ENCODE measurements at regions not wholly inside any gene's neighbourhood (a gene's known extent, or its start where the extent isn't known, plus 50 kb on each side); places are given as distances from the start of the nearest gene placed in this dataset.
"Not testable (repeated sequence)": the region's sequence is repeated elsewhere in the genome, so short reads cannot be mapped to it uniquely, and the experiment has no call there.

DNA sequence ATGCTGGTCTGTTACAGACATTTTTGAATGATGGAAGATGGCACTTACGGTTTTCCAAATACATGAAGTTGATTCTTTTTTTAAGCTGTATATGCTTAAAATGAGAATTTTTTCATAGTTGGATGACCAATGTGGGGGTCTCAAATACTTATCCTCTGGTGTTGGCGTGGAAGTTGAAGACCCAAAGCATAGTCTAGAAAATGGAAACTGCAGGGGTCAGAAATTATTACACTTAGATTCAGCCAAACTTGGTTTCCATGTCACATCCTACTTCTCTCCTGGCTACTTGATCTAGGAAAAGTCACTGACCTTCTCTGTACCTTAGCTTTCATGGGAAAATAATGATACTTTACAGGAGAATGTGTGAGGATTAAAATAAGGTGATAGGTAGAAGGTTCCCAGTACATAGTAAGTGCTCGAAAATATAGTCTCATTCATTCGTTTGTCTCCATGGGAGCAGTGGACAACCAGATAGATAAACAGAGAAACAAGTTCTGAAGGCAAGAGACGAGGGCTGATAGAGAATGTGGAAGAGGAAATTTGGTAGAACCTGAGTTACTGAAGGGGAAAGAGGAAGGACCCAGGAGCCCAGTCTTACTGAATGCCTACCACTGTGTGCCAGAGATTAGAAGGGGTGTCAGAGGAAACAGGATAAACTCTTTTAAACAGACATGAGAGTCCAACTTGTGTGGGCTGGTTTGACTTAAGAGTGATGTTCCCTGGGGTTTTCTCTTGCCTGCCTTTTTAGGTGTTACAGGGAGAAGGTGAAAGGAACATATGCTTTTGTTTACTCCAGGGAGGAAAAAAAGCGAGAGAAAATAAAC, 560.3 kb upstream of the KLF4 start:
- DNase-seq = no peak

DNA sequence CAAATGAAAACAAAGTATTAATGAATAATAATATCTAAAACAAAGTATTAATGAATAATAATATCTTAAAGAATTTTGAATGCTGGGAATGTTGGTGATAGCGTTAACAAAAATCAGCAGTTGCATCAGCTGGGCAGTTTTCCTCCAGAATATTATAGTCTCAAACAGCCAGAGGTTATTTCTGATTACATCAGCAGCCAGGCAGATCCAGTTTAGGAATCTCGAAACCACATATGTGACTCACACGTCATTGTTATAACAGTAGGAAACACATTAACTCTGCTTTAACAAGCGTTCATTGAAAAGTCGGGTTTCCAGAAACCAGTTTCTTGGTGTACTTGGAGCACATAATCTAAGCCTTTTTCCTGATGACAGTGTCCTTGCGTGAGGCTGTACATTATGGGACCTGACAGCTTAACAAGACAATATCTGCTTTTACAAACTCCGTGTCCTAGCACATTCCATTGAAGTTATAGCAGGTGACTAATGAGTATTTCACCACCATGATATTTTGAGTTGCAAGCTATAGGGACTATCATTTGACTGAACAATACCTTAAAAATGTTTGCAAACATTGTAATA, 559.5 kb upstream of the KLF4 start:
- DNase-seq = no peak

DNA sequence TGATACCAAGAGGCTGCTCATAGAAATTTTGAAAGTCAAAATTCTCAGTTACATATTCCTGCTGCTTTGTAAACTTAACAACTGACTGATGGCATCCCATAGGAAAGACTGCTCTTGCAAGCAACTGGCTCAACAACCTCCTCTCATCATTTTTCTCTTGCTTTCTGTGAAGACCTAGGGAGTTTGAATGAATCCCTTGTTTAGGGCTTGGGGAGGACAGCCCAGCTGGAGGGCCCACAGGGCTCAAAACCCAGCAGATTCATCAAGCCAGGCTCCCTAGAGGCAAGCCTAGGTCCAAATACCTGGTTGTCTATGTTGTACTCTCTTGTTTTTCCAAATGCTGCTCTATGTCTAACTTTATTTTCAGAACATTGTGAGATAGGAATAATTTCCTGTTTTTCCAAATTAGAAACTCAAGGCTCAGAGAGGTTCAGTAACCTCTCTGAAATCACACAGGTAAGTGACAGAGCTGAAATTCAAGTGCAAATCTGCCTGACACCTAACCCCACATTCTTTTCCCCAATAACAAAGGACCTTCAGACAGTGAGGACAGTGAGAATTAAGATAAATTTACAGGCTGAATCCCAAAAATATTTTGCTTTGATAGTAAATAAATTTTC, 558.9 kb upstream of the KLF4 start:
- no peak for DNase-seq

DNA sequence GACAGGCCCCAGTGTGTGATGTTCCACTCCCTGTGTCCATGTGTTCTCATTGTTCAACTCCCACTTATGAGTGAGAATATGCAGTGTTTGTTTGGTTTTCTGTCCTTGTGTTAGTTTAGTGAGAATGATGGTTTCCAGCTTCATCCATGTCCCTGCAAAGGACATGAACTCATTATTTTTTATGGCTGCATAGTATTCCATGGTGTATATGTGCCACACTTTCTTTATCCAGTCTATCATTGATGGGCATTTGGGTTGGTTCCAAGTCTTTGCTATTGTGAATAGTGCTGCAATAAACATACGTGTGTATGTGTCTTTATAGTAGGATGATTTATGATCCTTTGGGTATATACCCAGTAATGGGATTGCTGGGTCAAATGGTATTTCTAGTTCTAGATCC, 558.2 kb upstream of the KLF4 start:
- DNase-seq = not testable (repeated sequence)

DNA sequence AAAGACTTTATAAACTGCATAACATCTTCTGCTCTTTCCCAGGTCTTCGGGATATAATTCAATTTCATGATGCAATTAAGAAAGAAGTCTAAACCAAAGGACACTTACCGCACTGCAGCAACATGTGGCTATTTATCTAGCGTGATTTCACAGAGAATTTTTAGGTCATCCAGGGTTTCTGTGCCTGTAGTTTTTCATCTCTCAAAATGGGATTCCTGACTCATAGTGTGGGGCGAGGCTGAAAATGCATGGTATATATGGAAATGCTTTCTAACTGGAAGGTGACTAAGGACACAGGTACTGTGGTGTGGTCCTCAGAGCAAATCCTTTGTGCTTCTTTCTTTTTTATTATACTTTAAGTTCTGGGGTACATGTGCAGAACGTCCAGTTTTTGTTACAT, 557.7 kb upstream of the KLF4 start:
- no peak for DNase-seq

DNA sequence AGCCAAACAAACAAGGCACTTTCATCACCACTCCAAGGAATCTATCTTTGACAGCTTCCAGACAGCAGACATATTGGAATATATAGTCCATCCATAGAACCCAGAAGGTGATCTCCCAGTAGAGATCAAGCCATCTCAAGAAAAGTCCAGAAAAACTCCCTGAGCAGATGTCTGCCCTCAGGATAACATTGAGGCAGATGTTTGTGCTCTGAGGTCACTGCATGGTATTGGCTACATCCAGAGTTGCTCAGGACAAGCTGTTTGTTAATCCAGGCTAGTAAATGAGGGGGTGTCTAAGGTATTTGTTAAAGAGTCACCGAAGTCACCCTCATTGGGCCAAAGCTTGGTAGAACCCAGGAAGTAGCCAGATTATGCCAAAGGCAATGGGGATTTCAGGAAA, 556.3 kb upstream of the KLF4 start:
- no peak for DNase-seq

DNA sequence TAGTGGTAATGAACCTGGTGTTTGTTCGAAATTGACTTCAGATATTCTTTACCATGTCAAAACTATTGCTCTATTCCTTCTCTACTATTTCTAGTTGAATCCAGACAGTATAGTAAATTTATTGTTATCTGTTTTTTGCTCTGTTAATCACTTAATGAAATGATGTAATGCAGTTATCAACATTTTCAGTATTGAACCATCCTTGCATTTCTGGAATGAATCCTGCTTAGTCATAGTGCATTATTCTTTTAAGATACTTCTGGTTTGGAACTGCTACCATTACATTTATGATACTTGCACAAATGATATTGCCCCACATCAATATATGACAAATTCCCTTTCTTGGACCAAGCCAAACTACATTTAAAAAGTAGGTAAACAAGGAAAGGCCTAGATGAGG, 554.0 kb upstream of the KLF4 start:
- DNase-seq = no peak

DNA sequence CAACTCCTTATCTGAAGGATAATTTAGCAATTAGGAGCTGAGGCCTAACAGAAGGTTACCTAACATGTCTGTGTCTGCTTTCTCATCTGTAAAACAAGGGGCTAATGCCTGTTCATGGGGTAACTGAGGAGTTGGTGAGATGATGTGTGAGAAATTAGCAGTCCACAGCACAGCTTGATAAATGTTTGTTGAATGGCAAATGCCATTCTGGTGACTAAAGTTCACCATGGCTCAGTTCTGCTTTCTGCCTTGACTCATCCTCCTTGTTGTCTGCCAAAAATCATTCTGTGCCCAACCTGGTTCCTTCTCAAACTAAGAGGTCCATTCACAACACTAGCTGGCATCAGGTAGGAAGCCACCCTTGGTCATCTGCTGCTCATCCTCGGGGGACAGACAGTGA, 552.0 kb upstream of the KLF4 start:
- DNase-seq = no peak

DNA sequence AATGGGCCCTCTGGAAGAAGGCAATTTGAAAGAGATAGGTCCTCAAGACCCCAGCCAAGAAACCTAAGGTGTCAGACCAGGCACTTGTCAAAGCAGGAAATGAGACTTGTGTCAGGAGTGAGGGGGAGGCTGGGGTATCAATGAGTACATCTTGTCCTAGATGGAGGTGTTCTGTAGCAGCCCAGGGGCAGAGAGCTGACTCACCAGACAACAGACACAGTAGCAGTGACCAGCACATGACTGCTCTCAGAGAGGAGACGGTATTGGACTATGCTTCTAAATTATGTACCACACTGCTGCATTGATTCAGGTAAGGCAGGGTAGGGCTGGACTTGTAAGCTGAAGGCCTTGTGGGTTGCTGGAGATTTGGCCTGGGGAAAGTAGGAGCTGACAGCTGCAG, 551.2 kb upstream of the KLF4 start:
- DNase-seq = no peak

DNA sequence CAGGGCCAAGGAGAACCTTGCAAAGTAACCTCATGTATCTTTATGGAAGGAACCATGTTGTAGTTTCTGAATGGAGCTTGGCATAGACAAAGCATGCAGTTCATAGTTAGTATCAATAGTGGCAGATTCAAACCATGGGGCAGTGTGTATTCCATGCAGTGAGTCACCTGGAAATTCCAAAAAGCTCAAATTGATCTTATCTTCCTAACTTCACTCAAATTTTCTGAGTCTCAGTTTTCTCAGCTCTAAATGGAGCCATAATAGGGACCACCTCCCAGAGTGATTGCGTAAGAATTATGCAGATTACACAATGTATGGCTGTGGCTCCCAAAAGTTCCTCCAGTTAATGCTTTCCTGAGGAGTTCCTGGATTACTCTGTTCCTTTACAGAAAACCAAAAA, 549.9 kb upstream of the KLF4 start:
- DNase-seq = no peak

DNA sequence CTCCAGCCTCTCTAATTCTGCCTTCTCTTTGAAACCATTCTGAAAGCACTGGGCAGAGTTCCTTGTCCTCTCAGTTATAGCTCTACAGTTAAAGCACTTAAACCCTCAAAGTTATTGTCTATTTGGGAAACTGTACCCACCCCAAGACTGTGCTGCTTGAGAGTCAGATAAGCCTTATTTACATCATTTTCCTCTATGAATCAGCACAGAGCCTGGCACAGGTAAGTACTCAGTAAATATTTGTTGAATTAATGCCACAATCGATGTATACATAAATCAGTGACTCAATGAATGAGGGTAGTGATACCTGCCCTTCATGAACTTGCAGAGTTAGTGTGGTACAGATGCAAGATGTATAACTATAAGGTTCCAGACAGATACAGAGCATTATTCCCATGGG, 549.4 kb upstream of the KLF4 start:
- no peak for DNase-seq

DNA sequence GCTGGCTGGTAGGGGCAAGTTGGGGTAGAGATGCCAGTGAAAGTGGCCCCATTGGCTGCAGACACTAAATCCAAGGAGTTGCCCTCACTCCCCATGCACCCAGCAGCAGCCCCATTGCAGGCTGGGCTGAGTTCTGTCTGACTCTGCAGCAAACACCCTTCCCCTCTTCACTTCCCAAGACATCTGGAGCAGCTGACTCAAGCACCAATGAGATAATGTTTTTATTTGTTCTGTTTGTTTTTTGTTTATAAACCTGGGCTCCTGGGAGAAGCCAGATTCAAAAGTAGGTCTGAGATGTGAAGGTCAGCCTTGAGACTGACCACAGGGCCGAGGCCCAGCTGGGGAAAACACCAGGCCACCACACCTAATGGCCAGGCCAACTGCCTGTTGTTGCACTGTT, 545.9 kb upstream of the KLF4 start:
- no peak for DNase-seq

DNA sequence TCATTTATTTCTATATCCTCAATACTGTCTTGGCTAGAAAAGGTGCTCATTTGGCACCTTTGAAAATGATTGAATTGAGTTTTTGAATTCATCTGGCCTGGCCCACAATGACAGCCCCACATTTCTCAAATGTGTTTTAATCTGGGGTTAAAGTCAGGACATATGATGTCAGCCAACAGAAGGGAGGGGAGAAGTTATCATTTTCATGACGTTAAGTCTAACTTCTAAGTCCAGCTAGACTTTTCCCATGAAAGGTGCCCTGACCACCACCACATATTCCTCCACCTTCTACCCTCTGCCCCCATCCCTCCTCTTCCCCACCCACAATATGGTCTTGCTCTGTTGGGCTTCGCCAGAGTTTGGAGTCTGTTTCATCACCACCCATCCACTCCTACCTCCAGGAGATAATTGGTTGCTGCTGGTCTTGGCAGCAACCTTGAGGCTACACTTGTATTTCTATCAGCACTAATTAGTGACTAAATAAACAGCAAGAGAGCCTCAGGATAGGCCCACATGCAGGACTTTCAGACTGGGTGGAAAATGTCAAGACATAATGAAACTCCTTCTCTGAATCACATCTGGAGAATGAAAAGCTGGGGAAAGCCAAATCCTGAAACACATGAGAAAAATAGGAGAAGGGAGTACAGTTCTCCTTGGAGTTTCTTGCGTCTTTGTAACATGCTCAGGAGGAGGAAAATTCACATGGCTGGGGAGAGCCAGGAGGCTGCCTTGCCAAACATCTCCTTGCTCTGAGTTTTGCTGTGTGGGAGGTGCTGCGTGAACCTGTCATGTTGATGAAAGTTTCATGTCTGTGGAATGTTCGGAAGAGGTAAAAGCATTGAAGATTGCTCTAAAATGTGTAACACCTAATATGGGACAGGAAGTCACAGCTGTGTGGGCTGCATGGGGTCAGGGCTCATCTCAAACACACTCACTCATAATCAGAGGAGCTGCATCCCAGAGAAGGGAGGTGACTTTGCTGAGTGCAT, 544.7 kb upstream of the KLF4 start:
- no peak for DNase-seq

DNA sequence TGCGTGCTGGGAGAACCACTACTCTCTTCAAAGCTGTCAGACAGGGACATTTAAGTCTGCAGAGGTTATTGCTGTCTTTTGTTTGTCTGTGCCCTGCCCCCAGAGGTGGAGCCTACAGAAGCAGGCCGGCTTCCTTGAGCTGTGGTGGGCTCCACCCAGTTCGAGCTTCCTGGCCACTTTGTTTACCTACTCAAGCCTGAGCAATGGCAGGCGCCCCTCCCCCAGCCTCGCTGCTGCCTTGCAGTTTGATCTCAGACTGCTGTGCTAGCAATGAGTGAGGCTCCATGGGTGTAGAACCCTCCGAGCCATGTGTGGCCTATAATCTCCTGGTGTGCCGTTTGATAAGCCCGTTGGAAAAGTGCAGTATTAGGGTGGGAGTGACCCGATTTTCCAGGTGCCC, 542.5 kb upstream of the KLF4 start:
- not testable (repeated sequence) for DNase-seq

DNA sequence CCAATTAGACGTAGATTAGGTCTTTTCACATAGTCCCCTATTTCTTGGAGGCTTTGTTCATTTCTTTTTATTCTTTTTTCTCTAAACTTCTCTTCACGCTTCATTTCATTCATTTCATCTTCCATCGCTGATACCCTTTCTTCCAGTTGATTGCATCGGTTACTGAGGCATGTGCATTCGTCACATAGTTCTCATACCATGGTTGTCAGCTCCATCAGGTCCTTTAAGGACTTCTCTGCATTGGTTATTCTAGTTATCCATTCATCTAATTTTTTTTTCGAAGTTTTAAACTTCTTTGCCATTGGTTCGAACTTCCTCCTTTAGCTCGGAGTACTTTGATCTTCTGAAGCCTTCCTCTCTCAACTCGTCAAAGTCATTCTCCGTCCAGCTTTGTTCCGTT, 541.7 kb upstream of the KLF4 start:
- DNase-seq = not testable (repeated sequence)

DNA sequence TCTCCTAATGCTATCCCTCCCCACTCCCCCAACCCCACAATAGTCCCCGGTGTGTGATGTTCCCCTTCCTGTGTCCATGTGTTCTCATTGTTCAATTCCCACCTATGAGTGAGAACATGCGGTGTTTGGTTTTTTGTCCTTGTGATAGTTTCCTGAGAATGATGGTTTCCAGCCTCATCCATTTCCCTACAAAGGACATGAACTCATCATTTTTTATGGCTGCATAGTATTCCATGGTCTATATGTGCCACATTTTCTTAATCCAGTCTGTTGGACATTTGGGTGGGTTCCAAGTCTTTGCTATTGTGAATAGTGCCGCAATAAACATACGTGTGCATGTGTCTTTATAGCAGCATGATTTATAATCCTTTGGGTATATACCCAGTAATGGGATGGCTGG, 537.1 kb upstream of the KLF4 start:
- DNase-seq = not testable (repeated sequence)

DNA sequence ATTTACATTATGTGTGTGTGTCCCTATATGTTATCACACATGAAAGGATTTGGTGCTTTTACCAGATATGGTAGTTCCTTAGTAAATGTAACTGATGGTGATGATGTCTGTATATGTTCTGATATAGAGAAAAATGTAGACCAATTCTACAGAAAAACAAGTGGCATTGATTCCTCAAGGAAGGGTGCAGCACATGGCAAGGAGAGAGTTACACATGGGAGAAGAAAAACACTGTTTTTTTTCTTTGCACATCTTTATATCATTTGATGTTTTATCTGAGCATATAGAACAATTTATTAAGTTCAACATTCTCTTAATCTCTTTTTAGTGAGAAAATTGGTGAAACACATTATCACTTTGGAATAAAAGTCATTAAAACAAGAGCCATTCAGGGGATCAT, 535.0 kb upstream of the KLF4 start:
- DNase-seq = no peak

DNA sequence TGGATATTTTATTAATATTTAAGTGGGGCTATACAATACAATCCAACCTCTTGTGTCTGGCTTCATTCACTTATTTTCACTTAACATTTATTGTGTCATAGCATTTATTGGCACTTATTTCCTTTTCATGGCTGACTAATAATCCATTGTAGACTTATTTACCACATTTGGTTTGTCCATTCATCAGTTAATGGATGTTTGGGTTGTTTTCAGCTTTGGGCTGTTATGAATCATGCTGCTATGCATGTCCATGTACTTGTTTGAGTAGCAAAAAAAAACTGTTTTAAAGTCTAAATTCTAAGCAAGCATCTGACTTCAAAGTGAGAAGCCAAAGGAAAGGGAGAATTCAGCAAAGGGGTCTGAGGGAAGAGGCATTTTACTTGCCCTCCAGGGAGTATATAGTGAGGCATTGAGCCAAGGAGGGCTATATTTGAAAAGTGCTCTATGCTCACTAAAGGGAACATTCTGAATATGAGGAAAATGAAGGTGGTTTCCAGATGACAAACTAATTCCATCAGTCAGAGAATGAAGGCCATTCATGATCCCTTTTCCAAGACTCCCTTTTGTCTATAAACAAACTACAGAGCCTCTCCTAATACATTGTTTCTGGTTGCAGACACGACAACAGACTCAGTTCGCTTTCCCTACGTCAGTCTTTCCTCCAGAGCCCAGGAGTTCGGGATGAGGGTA, 532.8 kb upstream of the KLF4 start:
- no peak for DNase-seq

DNA sequence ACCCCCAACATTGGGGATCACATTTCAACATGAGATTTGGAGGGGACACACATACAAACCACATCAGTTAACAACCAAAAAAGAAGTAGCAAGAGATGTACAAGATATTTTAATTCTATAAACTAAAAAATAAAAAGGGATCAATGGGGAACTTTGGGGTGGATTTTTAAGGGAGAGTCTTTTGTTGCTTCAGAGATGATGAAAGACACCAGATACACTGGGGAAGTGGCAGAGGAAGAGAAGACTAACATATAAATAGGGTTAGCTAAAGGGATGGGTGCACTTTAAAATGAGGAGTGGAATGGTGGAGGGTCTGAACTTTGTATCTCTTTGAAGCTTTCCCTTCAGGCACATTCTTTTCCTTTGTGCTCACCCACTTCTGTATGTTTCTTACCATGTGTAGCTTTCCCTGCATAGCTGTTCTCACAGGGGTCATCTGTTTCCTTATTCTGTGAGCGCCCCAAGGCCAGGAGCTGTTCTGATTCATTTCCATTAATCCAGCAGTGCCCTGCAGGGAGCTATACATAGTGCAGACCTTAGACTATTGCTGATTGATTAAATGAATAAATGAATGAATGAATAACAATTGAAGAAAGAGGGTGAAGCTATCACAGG, 531.6 kb upstream of the KLF4 start:
- DNase-seq = no peak

DNA sequence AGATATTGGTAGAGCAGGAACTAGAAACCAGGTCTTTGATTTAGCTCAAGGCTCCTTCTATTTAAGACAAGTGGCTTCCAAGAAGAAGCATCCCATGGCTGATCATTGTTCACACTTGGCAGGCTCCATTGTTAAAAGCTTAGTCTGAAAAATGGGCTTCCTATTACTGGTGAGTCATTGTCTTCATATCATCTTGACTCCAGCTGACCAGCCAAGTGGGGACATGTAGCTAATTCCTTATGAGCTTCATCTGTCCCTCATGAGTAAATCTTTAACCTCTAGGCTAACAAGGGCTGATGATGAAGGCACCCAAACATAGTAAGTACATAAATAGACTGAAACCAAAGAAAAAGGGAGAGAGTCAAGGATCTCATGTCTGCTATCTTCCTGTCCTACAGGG, 530.3 kb upstream of the KLF4 start:
- DNase-seq = no peak

DNA sequence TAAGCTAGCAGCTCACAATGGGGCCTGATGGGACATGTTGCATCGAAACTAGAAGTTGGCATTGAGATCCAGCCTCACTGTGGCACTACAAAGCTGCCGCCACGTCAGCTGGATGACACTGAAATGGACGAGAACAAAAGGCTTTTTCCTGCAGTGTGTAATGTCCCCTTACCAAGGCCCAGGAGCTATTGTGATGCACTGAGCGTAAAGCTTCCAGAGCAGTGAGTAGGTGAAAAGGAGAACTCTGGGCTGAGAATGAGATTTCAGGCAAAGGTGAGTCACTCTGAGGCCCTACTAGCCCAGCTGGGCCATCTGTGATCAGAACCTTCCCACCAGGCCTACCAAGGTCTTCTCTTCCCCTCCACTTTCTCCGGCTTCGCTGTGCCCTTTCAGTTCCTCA, 528.1 kb upstream of the KLF4 start:
- no peak for DNase-seq

DNA sequence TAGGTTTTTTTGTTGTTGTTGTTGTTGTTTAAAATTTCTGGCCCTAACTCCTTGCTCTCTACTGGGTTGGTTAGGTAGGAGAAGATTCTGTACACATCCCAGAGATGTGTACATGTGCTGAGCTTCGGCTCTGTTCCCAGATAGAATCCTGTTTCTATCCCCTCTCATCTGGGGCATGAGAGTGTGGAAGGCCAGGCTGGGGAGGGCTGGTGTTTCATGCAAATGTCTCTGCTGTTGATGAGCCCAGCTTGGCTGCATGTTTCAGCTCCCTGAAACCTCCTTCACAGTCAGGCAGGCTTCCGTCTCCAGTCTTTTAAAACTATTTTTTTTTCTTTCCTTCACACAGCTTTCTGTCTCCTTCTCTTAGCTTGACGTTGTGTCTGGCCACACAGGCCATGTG, 526.9 kb upstream of the KLF4 start:
- no peak for DNase-seq

Data from stimulated activated CD4-positive, alpha-beta T cell treated with anti-CD3 and anti-CD28 coated beads, Interleukin-4, amount 100 ng/mL, for 24 hours (primary cell).